ENCODE measurements at regions not wholly inside any gene's neighbourhood (a gene's known extent, or its start where the extent isn't known, plus 50 kb on each side); places are given as distances from the start of the nearest gene placed in this dataset.

- DNase-seq = no peak
Observed at GRCh38 chr6:156347656-156348055, 429.5 kb upstream of the ARID1B start.

- no peak for DNase-seq
Observed at GRCh38 chr6:156347246-156347645, 429.9 kb upstream of the ARID1B start.

- DNase-seq = no peak
Observed at GRCh38 chr6:156345700-156346099, 431.5 kb upstream of the ARID1B start.

- DNase-seq = no peak
Observed at GRCh38 chr6:156344491-156344890, 432.7 kb upstream of the ARID1B start.

GRCh38 chr6:156337801-156338200 lies 439.4 kb upstream of the ARID1B start:
- DNase-seq = no peak

GRCh38 chr6:156336733-156337132 lies 440.4 kb upstream of the ARID1B start:
- DNase-seq = no peak

- DNase-seq = no peak
Observed at GRCh38 chr6:156336089-156336488, 441.1 kb upstream of the ARID1B start.

- DNase-seq = no peak
Observed at GRCh38 chr6:156334966-156335365, 442.2 kb upstream of the ARID1B start.

- no peak for DNase-seq
Observed at GRCh38 chr6:156319707-156320106, 457.5 kb upstream of the ARID1B start.

- DNase-seq = no peak
Observed at GRCh38 chr6:156316583-156317125, 460.5 kb upstream of the ARID1B start.

- DNase-seq = no peak
Observed at GRCh38 chr6:156315146-156315545, 462.0 kb upstream of the ARID1B start.

GRCh38 chr6:156313037-156313436 lies 464.1 kb upstream of the ARID1B start:
- no peak for DNase-seq

- DNase-seq = no peak
Observed at GRCh38 chr6:156311291-156311690, 465.9 kb upstream of the ARID1B start.

- no peak for DNase-seq
Observed at GRCh38 chr6:156310701-156311100, 466.5 kb upstream of the ARID1B start.

GRCh38 chr6:156309017-156309416 lies 468.2 kb upstream of the ARID1B start:
- no peak for DNase-seq

- no peak for DNase-seq
Observed at GRCh38 chr6:156308604-156309003, 468.6 kb upstream of the ARID1B start.

- DNase-seq = no peak
Observed at GRCh38 chr6:156306531-156306930, 470.6 kb upstream of the ARID1B start.

GRCh38 chr6:156283091-156283490 lies 494.1 kb upstream of the ARID1B start:
- DNase-seq = no peak

- no peak for DNase-seq
Observed at GRCh38 chr6:156282087-156282486, 495.1 kb upstream of the ARID1B start.

GRCh38 chr6:156281266-156281665 lies 495.9 kb upstream of the ARID1B start:
- no peak for DNase-seq

- peak; percentile 67 for DNase-seq
Observed at GRCh38 chr6:156280065-156280464, 497.1 kb upstream of the ARID1B start.

GRCh38 chr6:156279261-156279969 lies 497.8 kb upstream of the ARID1B start:
- no peak for DNase-seq

- DNase-seq = no peak
Observed at GRCh38 chr6:156273065-156273711, 504.0 kb upstream of the ARID1B start.

GRCh38 chr6:156269751-156270369 lies 507.3 kb upstream of the ARID1B start:
- DNase-seq = no peak
